H1 (cell line): ENCODE measurements at regions not wholly inside any gene's neighbourhood (a gene's known extent, or its start where the extent isn't known, plus 50 kb on each side); places are given as distances from the start of the nearest gene placed in this dataset.

Experiments used
- EP300 ChIP-seq, 2 experiments: IDR thresholded peaks; 1 replicate in 1 of 2; 2 replicates in 1 of 2; pipeline ENCODE4 v1.6.1; 2011 to 2012; ENCODE audit warnings: low read depth in 2 of 2, low read length in 2 of 2, mild to moderate bottlenecking in 2 of 2, borderline replicate concordance in 1 of 2, inconsistent platforms in 1 of 2, moderate library complexity in 1 of 2
- EZH2 ChIP-seq: fragments of 200-600 bp; sonication (generic); IDR thresholded peaks from 2 replicates; pipeline ENCODE4 v1.7.1; 2012; ENCODE audit warnings: low read depth, mild to moderate bottlenecking, moderate library complexity, low read length, inconsistent platforms; ENCODE audit not compliant: severe bottlenecking
- HDAC6 ChIP-seq: IDR thresholded peaks from one replicate; pipeline ENCODE4 v1.7.1; 2012; ENCODE audit warnings: low read depth, mild to moderate bottlenecking, inconsistent platforms, low read length, moderate library complexity
- MAX ChIP-seq: IDR thresholded peaks from 2 replicates; pipeline ENCODE4 v1.6.1; 2012; ENCODE audit warnings: inconsistent platforms
- POLR2A ChIP-seq, 2 experiments: IDR thresholded peaks; 1 replicate in 1 of 2; 2 replicates in 1 of 2; pipeline ENCODE4 v1.6.1; 2011; ENCODE audit warnings: low read depth in 2 of 2, low read length in 2 of 2, mild to moderate bottlenecking in 2 of 2; ENCODE audit errors: control extremely low read depth in 1 of 2
- SP4 ChIP-seq: IDR thresholded peaks from 2 replicates; pipeline ENCODE4 v1.6.1; 2012; ENCODE audit warnings: low read length, inconsistent platforms
- TAF1 ChIP-seq: IDR thresholded peaks from 2 replicates; pipeline ENCODE4 v1.6.1; 2011; ENCODE audit warnings: mild to moderate bottlenecking, low read depth, low read length

- no peak for TF ChIP-seq SP4
- TF ChIP-seq TAF1, result no peak
- no peak for TF ChIP-seq HDAC6
- no peak for TF ChIP-seq EP300 (IDR thresholded peaks at IDR 0.05; ENCODE audit: borderline replicate concordance in 1 of 2, low read depth in 2 of 2, low read length in 2 of 2)
- TF ChIP-seq EZH2, result no peak
- TF ChIP-seq POLR2A (IDR thresholded peaks at IDR 0.05; ENCODE audit: control extremely low read depth in 1 of 2, low read depth in 2 of 2, low read length in 2 of 2), result no peak
- no peak for TF ChIP-seq MAX
These were observed 257.1 kb upstream of the STT3B start for GRCh38 chr3:31275583-31275982.
